ENCODE measurements at regions not wholly inside any gene's neighbourhood (a gene's known extent, or its start where the extent isn't known, plus 50 kb on each side); places are given as distances from the start of the nearest gene placed in this dataset.

DNA sequence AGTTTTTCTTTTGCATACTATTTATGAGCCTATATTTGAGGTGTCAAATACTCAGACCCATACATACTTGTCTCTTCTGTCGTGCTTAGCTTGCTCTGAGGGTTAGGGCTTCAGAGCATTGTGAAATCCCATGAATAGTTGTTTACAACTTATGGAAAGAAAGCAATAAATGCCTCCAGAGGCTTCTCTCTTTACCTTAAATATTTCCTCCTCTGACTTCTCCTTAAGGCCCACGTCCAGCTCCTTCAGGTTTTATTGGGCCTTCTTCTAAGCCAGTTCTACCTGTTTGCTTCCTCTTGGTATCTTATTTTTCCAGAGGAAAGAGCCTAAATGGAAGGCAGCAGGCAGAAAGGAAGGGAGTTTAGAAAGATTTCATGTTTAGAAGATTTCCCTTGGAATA, 218.6 kb downstream of the SPTSSA start:
- no peak for DNase-seq (ENCODE audit: low read depth in 3 of 3)

GRCh38 chr14:34243001-34243400, 219.0 kb downstream of the SPTSSA start:
- no peak for DNase-seq (ENCODE audit: low read depth in 3 of 3)

- DNase-seq (ENCODE audit: low read depth in 3 of 3) = no peak
Measured at GRCh38 chr14:34241185-34241711, 220.8 kb downstream of the SPTSSA start.

DNA sequence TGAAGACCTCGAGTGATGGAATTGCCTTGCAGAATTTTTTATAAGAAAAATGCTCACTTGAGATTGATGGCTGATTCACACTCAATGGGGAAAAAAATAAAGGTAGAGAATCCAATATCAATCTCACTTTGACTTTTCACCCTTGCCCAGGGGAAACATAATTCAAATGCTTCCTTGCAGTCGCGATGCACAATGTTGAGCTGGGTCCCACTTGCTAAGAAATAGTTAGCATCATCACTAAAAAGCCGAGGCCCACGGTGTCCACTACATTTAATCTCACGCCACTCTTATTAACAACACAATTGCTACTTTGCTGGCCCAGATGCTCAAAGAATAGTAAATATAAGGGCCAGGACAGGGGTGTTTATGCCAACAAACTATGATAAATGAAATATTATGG, 223.4 kb downstream of the SPTSSA start:
- no peak for DNase-seq (ENCODE audit: low read depth in 3 of 3)

DNA sequence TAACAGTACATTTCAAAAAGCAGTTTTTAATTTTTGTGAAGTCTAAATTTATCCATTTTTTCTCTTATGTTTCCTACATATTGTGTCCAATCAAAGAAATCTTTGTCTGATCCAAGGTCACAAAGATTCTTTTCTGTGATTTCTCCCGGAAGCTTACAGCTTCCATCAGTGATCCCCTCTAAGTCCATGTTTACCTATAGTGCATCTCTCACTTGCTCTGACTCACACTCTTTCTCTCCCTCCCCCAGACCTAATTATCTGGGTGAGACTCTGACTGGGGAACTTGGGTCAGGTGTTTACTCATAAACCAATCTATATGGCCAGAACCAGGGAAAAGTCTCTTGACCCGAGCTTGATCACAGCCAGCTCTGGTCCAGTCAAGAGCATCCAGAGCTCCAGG, 224.4 kb downstream of the SPTSSA start:
- DNase-seq (ENCODE audit: low read depth in 3 of 3) = no peak

GRCh38 chr14:34237081-34237480, 225.0 kb downstream of the SPTSSA start:
- no peak for DNase-seq (ENCODE audit: low read depth in 3 of 3)

DNA sequence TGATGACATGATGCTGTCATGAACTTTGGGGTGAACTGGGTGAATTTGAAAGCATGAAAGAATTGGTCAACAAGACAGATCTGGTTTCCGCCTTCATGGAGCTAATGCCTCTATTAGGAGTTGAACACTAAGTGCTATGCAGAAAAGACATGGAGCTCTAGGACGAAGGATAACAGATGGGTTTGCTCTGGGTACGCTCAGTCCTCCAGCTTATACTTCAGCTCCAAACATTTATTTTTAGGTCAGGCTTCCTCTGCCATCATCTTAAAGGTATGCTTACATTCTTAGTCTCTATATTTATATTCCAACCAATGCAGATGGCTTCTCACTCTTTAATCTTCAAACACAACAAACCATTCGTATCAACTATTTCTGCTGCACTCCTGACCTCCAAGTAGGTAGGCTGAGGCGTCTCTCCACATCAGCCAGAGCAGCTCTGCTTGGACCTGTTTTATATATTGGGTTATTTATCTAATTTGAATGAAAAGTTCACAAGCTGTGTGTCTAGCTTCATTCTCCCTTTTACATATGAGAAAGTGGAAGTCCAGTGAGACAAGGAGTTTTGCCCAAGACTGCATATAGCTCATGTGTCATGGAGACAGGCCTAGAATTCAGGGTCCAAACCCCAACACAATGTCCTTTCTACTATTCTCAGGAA, 226.3 kb downstream of the SPTSSA start:
- no peak for DNase-seq (ENCODE audit: low read depth in 3 of 3)

DNA sequence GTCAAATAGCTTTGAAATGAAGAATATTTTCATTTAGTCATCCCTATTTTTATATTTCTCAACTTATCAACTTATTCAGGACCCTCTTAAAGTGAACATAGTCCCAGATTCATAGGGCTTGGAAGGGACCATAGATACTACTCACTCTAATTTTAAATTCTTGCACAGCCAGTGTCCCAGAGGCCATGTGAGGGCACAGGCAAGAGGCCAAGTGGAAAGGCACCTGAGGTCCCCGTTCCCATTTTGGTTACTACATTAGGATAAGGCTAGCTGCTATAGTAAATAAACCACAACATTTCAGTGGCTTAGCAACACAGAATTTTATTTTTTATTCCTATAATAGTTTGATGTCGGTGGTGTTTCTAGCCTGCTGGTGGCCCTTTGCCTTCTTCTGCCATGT, 227.8 kb downstream of the SPTSSA start:
- no peak for DNase-seq (ENCODE audit: low read depth in 3 of 3)

DNA sequence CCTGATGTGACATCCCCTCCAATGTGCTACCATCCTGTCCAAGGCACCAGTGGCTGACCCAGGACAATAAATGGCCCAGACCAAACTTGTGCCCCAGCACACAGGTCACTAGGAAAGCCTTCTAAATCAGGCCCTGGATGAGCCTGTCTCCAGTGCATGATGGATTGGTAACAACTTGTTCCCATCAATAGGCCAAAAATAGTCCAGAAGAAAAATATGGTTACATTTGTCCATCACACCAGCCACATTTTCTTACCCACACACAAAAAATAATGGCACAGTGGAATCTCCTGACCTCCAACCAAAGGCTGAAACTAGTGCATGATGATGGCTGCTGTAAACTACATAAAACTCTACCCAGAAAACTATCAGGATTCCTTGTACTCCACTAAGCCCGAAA, 228.4 kb downstream of the SPTSSA start:
- DNase-seq (ENCODE audit: low read depth in 3 of 3) = no peak

DNA sequence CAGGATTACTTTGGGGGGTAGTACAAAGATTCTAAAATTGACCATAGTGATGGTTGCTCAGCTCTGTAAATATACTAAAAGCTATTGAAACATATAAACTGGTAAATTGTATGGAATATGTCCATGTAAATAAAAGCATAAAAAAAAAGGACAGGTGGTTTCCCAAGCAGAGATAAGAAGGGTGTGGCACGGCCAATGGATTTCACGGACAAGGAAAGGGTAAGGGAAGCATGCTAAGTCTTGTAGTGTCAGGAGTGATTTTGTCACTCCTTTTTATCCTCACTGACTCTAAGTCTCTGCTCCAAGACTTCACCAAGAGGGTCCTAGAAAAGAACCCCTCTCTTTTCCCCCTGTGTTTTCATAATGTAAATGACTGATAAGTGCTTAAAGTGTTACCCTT, 229.2 kb downstream of the SPTSSA start:
- no peak for DNase-seq (ENCODE audit: low read depth in 3 of 3)

DNA sequence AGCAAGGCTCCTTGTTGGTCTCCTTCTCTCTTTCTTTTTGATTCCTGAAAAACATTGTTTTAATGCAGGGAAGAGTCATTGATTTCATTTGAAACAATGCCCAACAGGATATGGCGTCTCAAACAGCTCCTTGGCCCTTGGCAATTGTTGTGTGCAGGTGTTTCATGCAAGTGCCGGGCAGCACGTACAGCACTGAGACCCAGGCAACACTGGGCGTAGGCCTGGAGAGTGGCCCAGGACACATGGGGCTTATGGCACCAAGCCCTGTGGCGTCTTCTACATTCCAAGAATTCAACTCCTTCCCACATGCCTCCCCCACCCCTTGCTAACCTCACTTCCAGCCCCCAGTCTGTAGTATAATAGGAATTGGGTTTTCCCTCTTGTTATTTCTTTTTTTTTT, 230.4 kb downstream of the SPTSSA start:
- no peak for DNase-seq (ENCODE audit: low read depth in 3 of 3)

DNA sequence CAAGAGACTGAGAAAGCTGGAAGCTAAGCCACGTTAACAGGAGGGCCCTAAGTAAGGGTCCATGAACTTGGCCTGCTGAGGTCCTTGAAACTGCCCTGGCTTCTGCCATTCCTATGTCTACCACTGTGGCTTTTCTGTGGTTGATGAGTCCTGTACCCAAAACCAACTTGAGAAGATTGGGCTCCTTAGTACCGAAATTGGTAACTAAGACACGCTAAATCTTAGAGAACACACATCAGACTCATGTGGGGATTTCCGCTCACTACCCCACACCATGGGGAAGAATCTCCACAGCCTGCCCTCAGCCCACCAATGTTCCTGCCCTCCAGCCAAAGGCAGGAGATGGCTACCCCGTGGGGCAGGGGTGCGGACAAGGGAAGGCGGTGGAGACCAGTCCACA, 232.9 kb downstream of the SPTSSA start:
- no peak for DNase-seq (ENCODE audit: low read depth in 3 of 3)

- DNase-seq (ENCODE audit: low read depth in 3 of 3) = no peak
Measured at GRCh38 chr14:34228650-34228976, 233.4 kb downstream of the SPTSSA start.

GRCh38 chr14:34227834-34228649, 234.0 kb downstream of the SPTSSA start:
- peak; percentile 24 to 56 (median 46) for DNase-seq (ENCODE audit: low read depth in 3 of 3)

DNA sequence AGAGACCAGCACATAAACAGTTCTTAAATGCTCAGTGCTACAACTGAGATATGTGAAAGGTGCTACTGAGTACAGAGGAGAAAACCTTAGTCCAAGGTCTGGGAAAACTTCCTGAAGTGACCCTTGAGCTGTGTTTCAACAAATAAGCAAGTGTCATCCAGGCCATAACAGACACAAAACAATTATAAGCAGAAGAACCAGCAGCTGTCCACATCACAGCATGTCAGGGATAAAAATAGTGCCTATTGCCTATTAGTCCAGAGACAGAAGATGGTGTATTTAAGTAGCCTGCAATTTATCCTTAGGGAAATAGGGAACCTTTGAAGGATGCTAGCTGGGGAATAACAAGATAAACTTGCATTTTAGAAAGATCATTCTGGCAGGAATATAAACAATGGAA, 237.8 kb downstream of the SPTSSA start:
- DNase-seq (ENCODE audit: low read depth in 3 of 3) = no peak

DNA sequence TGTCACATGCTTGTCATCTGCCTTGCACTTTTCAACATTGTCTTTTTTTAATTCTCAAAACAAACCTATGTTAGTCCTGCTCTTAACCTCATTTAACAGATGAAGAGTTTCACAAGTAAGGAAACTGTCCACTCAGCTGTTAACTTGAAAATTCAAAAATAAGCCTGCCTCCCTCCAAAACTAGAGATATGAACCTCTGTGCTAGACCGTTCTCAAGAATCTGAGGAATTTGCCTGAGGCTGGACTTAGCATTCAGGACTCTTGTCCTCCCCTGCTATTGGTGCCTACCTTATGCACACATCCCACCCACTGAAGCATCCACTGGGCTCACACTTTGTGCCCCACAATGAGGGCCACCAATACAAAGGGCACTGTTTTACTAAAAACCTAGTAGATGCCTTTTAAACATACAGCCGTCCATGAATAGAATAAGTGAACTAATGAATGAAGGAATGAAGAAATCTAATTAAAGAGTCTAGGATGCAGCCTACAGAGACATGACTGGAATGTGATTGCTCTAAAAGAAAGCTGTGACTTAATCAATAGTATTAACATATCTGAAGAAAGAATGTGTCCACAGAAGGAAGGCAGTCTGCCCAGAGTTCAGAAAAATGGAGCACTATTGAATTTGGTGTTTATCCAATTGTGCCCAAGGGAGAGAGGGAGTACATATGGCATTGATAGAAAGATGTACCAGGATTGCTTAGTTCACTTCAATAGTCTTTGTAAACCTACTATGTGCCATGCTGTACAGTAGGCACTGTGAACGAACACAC, 238.5 kb downstream of the SPTSSA start:
- no peak for DNase-seq (ENCODE audit: low read depth in 3 of 3)

DNA sequence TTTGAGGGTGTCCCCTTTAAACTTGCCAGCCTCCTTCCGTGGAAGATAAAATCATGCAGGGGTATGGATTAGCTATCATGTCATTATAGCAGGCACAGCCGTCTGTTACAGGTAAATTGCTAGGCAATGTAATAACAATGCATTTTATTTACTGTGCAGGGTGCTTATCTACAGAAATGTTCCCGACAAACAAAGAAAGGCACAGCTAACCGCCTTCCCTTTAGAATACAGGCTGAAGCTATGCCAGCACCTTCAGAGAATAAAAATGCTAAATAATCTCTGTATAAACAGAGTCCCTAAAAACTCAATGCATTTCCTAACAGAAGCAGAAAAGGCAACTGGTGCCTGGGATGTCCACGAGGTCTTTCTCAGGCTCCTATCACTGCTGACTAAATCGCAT, 239.2 kb downstream of the SPTSSA start:
- DNase-seq (ENCODE audit: low read depth in 3 of 3) = no peak

GRCh38 chr14:34222122-34222521, 239.9 kb downstream of the SPTSSA start:
- DNase-seq (ENCODE audit: low read depth in 3 of 3) = no peak

DNA sequence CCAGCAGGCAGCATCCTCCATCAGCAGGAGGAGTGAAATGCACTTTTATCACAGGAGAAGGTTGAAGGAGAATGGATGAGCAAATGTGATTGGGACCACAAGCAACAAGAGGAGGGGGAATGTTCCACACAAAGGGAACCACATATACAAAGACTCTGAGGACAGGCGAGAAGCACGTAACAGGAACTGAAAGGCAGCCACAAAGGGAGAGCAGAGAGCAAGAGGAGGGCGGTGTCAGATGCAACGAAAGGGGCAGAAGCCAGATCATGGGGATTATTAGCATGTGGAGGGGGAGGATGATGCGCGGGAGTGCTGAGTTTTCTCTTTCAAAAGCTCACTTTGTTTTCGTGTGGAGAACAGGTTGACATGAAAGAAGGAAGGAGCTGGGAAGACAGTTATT, 241.1 kb downstream of the SPTSSA start:
- peak in 1 of 3 experiments; percentile 14 for DNase-seq (ENCODE audit: low read depth in 3 of 3)

- DNase-seq (ENCODE audit: low read depth in 3 of 3) = no peak
Measured at GRCh38 chr14:34220378-34220706, 241.7 kb downstream of the SPTSSA start.

DNA sequence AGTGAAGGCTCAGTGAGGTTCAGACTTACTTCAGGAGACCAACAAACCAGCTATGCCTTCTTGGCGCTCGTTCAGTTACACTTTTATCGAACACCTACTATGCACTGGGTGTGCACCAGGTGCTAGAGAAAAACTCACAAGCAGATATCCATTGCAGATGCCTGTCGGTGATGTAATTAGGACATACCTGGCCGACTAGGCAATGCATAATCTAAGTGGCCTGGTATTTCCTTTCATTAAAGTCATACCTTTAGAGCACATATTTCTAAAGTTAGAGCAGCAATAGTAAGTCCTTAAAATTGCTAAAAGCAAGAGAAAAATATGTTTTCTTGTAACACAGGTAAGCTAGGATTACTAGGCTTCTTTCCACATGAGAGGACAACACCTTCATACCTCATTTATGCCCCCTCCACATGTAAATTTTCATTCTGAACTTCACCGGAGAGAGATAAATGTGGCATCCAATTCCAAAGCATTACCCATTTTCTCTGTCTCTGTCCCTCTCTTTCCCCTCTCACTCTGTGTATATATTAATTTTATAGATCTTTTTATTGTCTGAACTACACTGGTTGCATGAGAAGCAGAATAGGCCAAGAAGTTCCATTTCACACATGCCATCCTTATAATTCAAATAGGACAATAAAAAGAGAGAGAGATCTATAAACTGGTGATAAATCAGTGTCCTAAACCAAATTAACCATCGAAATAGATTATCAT, 242.2 kb downstream of the SPTSSA start:
- no peak for DNase-seq (ENCODE audit: low read depth in 3 of 3)

DNA sequence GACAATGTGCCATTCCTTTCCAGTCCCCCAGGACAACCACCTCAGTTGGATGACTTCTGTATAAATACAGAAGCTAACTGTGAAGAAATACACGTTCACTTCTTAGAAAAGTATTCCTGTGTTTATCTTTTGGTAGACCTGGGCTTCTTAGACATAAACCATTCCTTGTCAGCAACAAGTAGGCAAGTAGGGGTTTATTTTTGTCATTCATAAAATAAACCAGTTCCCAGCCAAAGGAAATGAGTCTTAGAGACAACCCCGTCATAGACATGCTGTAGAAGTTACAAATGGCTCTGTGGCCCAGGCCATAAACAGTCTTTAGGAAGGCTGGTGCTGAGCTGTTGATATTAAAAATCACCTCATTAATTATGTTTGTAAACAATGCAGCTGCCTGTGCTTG, 243.2 kb downstream of the SPTSSA start:
- DNase-seq (ENCODE audit: low read depth in 3 of 3) = no peak

Measured in stimulated activated CD4-positive, alpha-beta T cell treated with anti-CD3 and anti-CD28 coated beads, TNF-alpha, amount 100 ng/mL, for 24 hours (primary cell).